BE2C (cell line): ENCODE measurements at regions not wholly inside any gene's neighbourhood (a gene's known extent, or its start where the extent isn't known, plus 50 kb on each side); places are given as distances from the start of the nearest gene placed in this dataset.

Experiments used
- DNase-seq: peaks from one replicate; pipeline ENCODE4 v3.0.0-alpha.2; 2020
- H3K27me3 ChIP-seq: fragments of 250-450 bp; sonication (Bioruptor Pico); 2 replicates; pipeline ENCODE4 v1.5.1; 2020; ENCODE audit warnings: mild to moderate bottlenecking
- H3K36me3 ChIP-seq: fragments of 250-450 bp; sonication (Bioruptor Pico); 2 replicates; pipeline ENCODE4 v1.5.1; 2020; ENCODE audit warnings: mild to moderate bottlenecking
- H3K4me1 ChIP-seq: fragments of 250-450 bp; sonication (Bioruptor Pico); 2 replicates; pipeline ENCODE4 v1.5.1; 2020
- H3K4me3 ChIP-seq: 2 replicates; pipeline ENCODE4 v1.5.1; 2011; ENCODE audit warnings: low read depth, low read length
- H3K9me3 ChIP-seq: fragments of 250-450 bp; sonication (Bioruptor Pico); 2 replicates; pipeline ENCODE4 v1.5.1; 2020
- CTCF ChIP-seq: IDR thresholded peaks from 2 replicates; pipeline ENCODE4 v1.5.1; 2012; ENCODE audit warnings: mild to moderate bottlenecking, low read depth, low read length

DNA sequence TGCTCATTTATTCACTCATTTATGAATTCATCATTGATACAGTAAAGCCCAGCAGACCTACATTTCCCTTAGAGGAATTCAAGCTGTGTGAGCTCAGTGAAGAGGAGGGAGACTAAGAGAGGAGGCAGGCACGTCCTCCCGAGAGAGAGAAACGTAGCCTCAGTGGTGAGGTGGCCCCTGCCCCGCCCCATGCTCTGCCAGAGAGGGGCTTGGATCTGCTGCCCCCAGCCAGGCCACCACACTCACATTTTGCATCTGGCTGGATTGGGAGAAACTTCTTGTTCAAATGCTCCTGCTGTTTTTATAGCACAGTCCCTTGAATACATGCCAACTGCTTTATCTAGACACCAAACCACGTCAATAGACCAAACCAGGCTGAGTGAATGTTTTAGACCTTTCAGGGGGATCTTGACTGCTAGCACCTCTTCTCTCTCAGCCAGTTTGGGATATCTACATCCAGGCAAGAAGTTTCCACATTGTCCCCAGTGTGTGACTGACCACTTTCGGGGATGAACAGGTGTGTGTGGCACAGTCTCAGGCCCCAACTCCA is 67.7 kb upstream of the AJAP1 start:
- H3K4me1 ChIP-seq, result no peaks in the 10 kb centered on the region
- H3K9me3 ChIP-seq, result no peaks in the 10 kb centered on the region
- no peak for TF ChIP-seq CTCF
- H3K27me3 ChIP-seq, result no peaks in the 10 kb centered on the region
- no peak overlapping the region for H3K4me3 ChIP-seq
- DNase-seq, result no peak
- no peaks in the 10 kb centered on the region for H3K36me3 ChIP-seq

DNA sequence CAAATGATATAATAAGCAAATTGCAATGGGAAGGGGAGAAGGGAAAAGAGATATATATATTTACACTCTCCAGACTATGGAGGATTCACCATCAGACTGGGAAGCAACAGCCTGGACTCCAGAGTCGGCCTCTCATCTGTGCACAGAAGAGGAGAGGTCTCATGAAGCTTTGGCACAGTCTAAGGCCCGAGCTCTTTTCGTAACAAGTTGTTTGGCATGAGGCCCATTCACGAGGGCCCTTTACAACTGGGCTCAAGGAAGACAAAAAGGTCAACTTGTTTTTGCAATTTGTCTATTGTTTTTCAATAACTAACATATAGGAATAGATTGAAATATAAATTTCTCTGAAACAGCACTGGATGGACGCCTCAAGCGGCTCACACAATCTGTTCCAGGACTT is 66.7 kb upstream of the AJAP1 start:
- DNase-seq, result no peak
- Histone ChIP-seq H3K4me1 (no peaks in the 10 kb centered on the region), H3K4me3 (no peak overlapping the region), H3K9me3 (no peaks in the 10 kb centered on the region), H3K36me3 (no peaks in the 10 kb centered on the region), H3K27me3 (no peaks in the 10 kb centered on the region)
- TF ChIP-seq CTCF, result no peak

- H3K9me3 ChIP-seq, result no peaks in the 10 kb centered on the region
- H3K4me1 ChIP-seq, result no peaks in the 10 kb centered on the region
- no peak overlapping the region for H3K4me3 ChIP-seq
- DNase-seq, result no peak
- no peak for TF ChIP-seq CTCF
- H3K36me3 ChIP-seq, result no peaks in the 10 kb centered on the region
- H3K27me3 ChIP-seq, result no peaks in the 10 kb centered on the region
Observed at GRCh38 chr1:4590756-4591155, 63.7 kb upstream of the AJAP1 start.

DNA sequence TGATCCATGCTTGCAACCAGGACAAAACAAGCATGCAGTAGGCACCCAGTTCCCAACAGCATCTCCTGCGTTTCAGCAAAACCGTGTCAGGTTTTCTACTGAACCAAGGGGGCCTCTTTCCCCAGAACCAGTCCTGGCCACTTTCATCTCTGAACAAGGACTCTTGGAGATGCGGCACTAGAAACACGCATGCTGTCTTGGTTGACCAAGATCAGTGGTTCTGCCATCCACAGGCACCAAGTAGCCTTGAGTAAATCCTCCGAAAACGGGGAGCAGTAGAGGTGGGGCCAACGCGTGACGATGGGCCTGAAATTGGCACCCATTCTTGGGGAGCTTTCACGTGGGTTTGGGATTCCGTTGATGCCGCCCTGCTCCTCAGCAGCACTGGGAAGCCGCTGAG is 62.5 kb upstream of the AJAP1 start:
- Histone ChIP-seq H3K36me3 (no peaks in the 10 kb centered on the region), H3K27me3 (no peaks in the 10 kb centered on the region), H3K9me3 (no peaks in the 10 kb centered on the region), H3K4me1 (no peaks in the 10 kb centered on the region), H3K4me3 (no peak overlapping the region)
- TF ChIP-seq CTCF, result no peak
- DNase-seq, result no peak

DNA sequence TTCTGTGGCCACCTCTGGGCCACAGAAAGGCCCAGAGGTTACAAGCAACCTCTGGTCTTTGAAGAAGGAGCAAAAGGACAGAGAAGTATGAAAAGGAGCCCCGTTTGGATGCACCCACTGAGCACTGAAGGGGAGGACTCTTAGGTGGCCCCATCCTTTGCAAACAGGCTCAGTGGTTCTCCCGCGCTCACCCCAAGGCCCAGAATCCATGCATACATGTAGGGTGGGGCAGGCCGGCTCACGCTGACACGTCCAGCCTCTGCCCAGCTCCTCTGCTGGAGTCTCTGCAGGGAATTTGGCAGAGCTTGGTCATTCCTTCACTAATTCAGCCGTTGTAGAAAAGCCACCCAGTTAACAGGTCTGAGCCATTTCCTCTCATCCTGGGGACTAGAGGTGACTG is 61.3 kb upstream of the AJAP1 start:
- Histone ChIP-seq H3K4me3 (no peak overlapping the region), H3K9me3 (no peaks in the 10 kb centered on the region), H3K36me3 (no peaks in the 10 kb centered on the region), H3K27me3 (no peaks in the 10 kb centered on the region), H3K4me1 (no peaks in the 10 kb centered on the region)
- no peak for DNase-seq
- TF ChIP-seq CTCF, result no peak

GRCh38 chr1:4594286-4594991 is 60.0 kb upstream of the AJAP1 start:
- Histone ChIP-seq H3K27me3 (no peaks in the 10 kb centered on the region), H3K36me3 (no peaks in the 10 kb centered on the region), H3K9me3 (no peaks in the 10 kb centered on the region), H3K4me1 (no peaks in the 10 kb centered on the region), H3K4me3 (no peak overlapping the region)
- DNase-seq, result no peak
- TF ChIP-seq CTCF, result no peak
